H9 (cell line): ENCODE measurements at regions not wholly inside any gene's neighbourhood (a gene's known extent, or its start where the extent isn't known, plus 50 kb on each side); places are given as distances from the start of the nearest gene placed in this dataset.

Source experiments
- DNase-seq: peaks from one replicate; pipeline ENCODE4 v3.0.0-alpha.2; 2017
- H2AFZ ChIP-seq: one replicate; pipeline ENCODE4 v1.6.1; 2013; ENCODE audit warnings: mild to moderate bottlenecking, low read length, control low read depth, moderate library complexity
- H2AK5ac ChIP-seq: 2 replicates; pipeline ENCODE4 v1.6.1; 2013; ENCODE audit warnings: low read length, control low read depth, mixed read lengths; ENCODE audit not compliant: insufficient read length
- H2BK120ac ChIP-seq: one replicate; pipeline ENCODE4 v1.6.1; 2013; ENCODE audit warnings: low read depth, mild to moderate bottlenecking, low read length, control low read depth, inconsistent platforms; ENCODE audit not compliant: poor library complexity, severe bottlenecking
- H2BK12ac ChIP-seq: 2 replicates; pipeline ENCODE4 v1.6.1; 2013; ENCODE audit warnings: low read length, control low read depth, mixed read lengths, low read depth; ENCODE audit not compliant: insufficient read length
- H2BK15ac ChIP-seq: 2 replicates; pipeline ENCODE4 v1.6.1; 2013; ENCODE audit warnings: low read depth, low read length, control low read depth
- H2BK20ac ChIP-seq: one replicate; pipeline ENCODE4 v1.6.1; 2013; ENCODE audit warnings: low read depth, mild to moderate bottlenecking, low read length, control low read depth, inconsistent platforms; ENCODE audit not compliant: poor library complexity, severe bottlenecking
- H2BK5ac ChIP-seq: 2 replicates; pipeline ENCODE4 v1.6.1; 2013; ENCODE audit warnings: low read length, control low read depth, mixed read lengths; ENCODE audit not compliant: insufficient read length
- H3K14ac ChIP-seq: 2 replicates; pipeline ENCODE4 v1.6.1; 2013; ENCODE audit warnings: low read length, control low read depth; ENCODE audit not compliant: insufficient read depth
- H3K18ac ChIP-seq: 2 replicates; pipeline ENCODE4 v1.6.1; 2013; ENCODE audit warnings: low read depth, mild to moderate bottlenecking, mixed read lengths, low read length, control low read depth; ENCODE audit not compliant: insufficient read length
- H3K23ac ChIP-seq: 2 replicates; pipeline ENCODE4 v1.6.1; 2013; ENCODE audit warnings: low read length, control low read depth, mixed read lengths, low read depth; ENCODE audit not compliant: insufficient read length
- H3K23me2 ChIP-seq: 2 replicates; pipeline ENCODE4 v1.6.1; 2013; ENCODE audit warnings: low read depth, mild to moderate bottlenecking, mixed read lengths, low read length, control low read depth; ENCODE audit not compliant: insufficient read length, poor library complexity, severe bottlenecking
- H3K27ac ChIP-seq: 2 replicates; pipeline ENCODE4 v1.5.1; 2013; ENCODE audit warnings: low read length, control low read depth, mixed read lengths, low read depth; ENCODE audit not compliant: insufficient read length
- H3K27me3 ChIP-seq: 2 replicates; pipeline ENCODE4 v1.6.1; 2013; ENCODE audit warnings: low read length, control low read depth, inconsistent platforms; ENCODE audit not compliant: insufficient read depth
- H3K4ac ChIP-seq: 2 replicates; pipeline ENCODE4 v1.6.1; 2013; ENCODE audit warnings: low read depth, mild to moderate bottlenecking, control low read depth, inconsistent platforms, low read length, moderate library complexity
- H3K4me1 ChIP-seq: 2 replicates; pipeline ENCODE4 v1.6.1; 2013; ENCODE audit warnings: low read length, control low read depth, inconsistent platforms; ENCODE audit not compliant: insufficient read depth
- H3K4me2 ChIP-seq: 2 replicates; pipeline ENCODE4 v1.6.1; 2013; ENCODE audit warnings: low read length, control low read depth, mixed read lengths; ENCODE audit not compliant: insufficient read length, insufficient read depth
- H3K56ac ChIP-seq: 2 replicates; pipeline ENCODE4 v1.6.1; 2013; ENCODE audit warnings: low read depth, mild to moderate bottlenecking, mixed read lengths, low read length, control low read depth; ENCODE audit not compliant: insufficient read length
- H3K79me1 ChIP-seq: 2 replicates; pipeline ENCODE4 v1.6.1; 2013; ENCODE audit warnings: low read depth, mild to moderate bottlenecking, moderate library complexity, low read length, control low read depth, inconsistent platforms; ENCODE audit not compliant: insufficient read depth, poor library complexity, severe bottlenecking
- H3K79me2 ChIP-seq: 2 replicates; pipeline ENCODE4 v1.6.1; 2013; ENCODE audit warnings: low read length, control low read depth, inconsistent platforms; ENCODE audit not compliant: insufficient read depth
- H3K9ac ChIP-seq: 2 replicates; pipeline ENCODE4 v1.6.1; 2013; ENCODE audit warnings: low read length, control low read depth, mixed read lengths; ENCODE audit not compliant: insufficient read length; ENCODE audit errors: extremely low read depth
- H3K9me3 ChIP-seq: one replicate; pipeline ENCODE4 v1.6.1; 2013; ENCODE audit warnings: low read depth, low read length, inconsistent platforms; ENCODE audit not compliant: control insufficient read depth
- H3T11ph ChIP-seq: one replicate; pipeline ENCODE4 v1.6.1; 2013; ENCODE audit warnings: mild to moderate bottlenecking, low read length, control low read depth, inconsistent platforms
- H4K20me1 ChIP-seq: one replicate; pipeline ENCODE4 v1.6.1; 2013; ENCODE audit not compliant: control insufficient read depth, insufficient read length, insufficient read depth
- H4K5ac ChIP-seq: 2 replicates; pipeline ENCODE4 v1.6.1; 2013; ENCODE audit warnings: low read depth, mild to moderate bottlenecking, mixed read lengths, low read length, control low read depth; ENCODE audit not compliant: insufficient read length
- H4K8ac ChIP-seq: replicated peaks from 2 replicates; pipeline ENCODE4 v1.6.1; 2013; ENCODE audit warnings: low read length, control low read depth, mixed read lengths, low read depth; ENCODE audit not compliant: insufficient read length
- H4K91ac ChIP-seq: 2 replicates; pipeline ENCODE4 v1.6.1; 2013; ENCODE audit warnings: low read depth, mild to moderate bottlenecking, moderate library complexity, mixed read lengths, low read length, control low read depth; ENCODE audit not compliant: insufficient read length
- H3K27ac Mint-ChIP-seq, 3 experiments: 2 replicates in 2 of 3; 3 replicates in 1 of 3; pipeline ENCODE4 v1.8.0; 2020 to 2021; ENCODE audit warnings: mixed read lengths in 3 of 3, mild to moderate bottlenecking in 1 of 3, moderate library complexity in 1 of 3
- H3K27me3 Mint-ChIP-seq: 2 replicates; pipeline ENCODE4 v1.8.0; 2021; ENCODE audit warnings: low read depth, mild to moderate bottlenecking, moderate library complexity, mixed read lengths
- H3K36me3 Mint-ChIP-seq, 3 experiments: 2 replicates in 2 of 3; 3 replicates in 1 of 3; pipeline ENCODE4 v1.8.0; 2020 to 2021; ENCODE audit warnings: low read depth in 3 of 3, mixed read lengths in 3 of 3; ENCODE audit not compliant: insufficient read depth in 1 of 3
- H3K4me1 Mint-ChIP-seq, 2 experiments: 2 replicates each; pipeline ENCODE4 v1.8.0; 2020; ENCODE audit warnings: mixed read lengths in 2 of 2
- H3K4me3 Mint-ChIP-seq, 2 experiments: 2 replicates in 1 of 2; 3 replicates in 1 of 2; pipeline ENCODE4 v1.8.0; 2020 to 2021; ENCODE audit warnings: mild to moderate bottlenecking in 2 of 2, mixed read lengths in 2 of 2, moderate library complexity in 1 of 2
- H3K9me3 Mint-ChIP-seq, 2 experiments: 2 replicates in 1 of 2; 3 replicates in 1 of 2; pipeline ENCODE4 v1.8.0; 2020; ENCODE audit warnings: mild to moderate bottlenecking in 2 of 2, mixed read lengths in 2 of 2, moderate library complexity in 1 of 2
- CTCF ChIP-seq: fragments of 200-600 bp; sonication (generic); conservative IDR thresholded peaks from 3 replicates; pipeline ENCODE4 v1.8.0; 2021; ENCODE audit warnings: antibody characterized with exemption, mild to moderate bottlenecking
- WGBS: extraction: QIAGEN DNeasy Blood & Tissue Kit; methylation state at CpG from one replicate; pipeline ENCODE4 v1.1.7; 2013; ENCODE audit warnings: missing lambda C conversion rate, low lambda C conversion rate, mixed read lengths; ENCODE audit not compliant: insufficient read length; ENCODE audit errors: extremely low coverage; 5-methylcytosine and 5-hydroxymethylcytosine counted together

GRCh38 chr15:39244776-39245175, 336.1 kb upstream of the THBS1 start:
- no peak overlapping the region for H3K18ac ChIP-seq
- no peak overlapping the region for H2BK20ac ChIP-seq
- no peak overlapping the region for H3K9ac ChIP-seq
- no peaks in the 10 kb centered on the region for H3K9me3 ChIP-seq
- H3K23ac ChIP-seq, result no peak overlapping the region
- H4K5ac ChIP-seq, result no peak overlapping the region
- Mint-ChIP-seq H3K27me3 (no peaks in the 10 kb centered on the region), H3K4me3 (no peak overlapping the region), H3K4me1 (peaks cover 3 to 8% of the 10 kb centered on the region in 2 experiments), H3K9me3 (peaks cover 0 to 2% of the 10 kb centered on the region in 2 experiments; a peak in 1 of 5 replicates), H3K27ac (no peak overlapping the region), H3K36me3 (no peaks in the 10 kb centered on the region)
- no peak overlapping the region for H2AK5ac ChIP-seq
- H3K23me2 ChIP-seq, result no peaks in the 10 kb centered on the region
- no peak overlapping the region for H3K14ac ChIP-seq
- no peaks in the 10 kb centered on the region for H4K20me1 ChIP-seq
- no peak overlapping the region for H2AFZ ChIP-seq
- peaks cover 2% of the 10 kb centered on the region; the same call in 1 of the 2 replicates for H3K4me1 ChIP-seq
- H4K8ac ChIP-seq, result no peak overlapping the region
- H3K4ac ChIP-seq, result no peak overlapping the region
- DNase-seq, result no peak
- no peak overlapping the region for H2BK12ac ChIP-seq
- H3K79me1 ChIP-seq, result no peaks in the 10 kb centered on the region
- no peak overlapping the region for H2BK120ac ChIP-seq
- no CpG with 5 or more reads among the region's 1 CpG for WGBS
- no peak overlapping the region for H3K4me2 ChIP-seq
- no peak overlapping the region for H4K91ac ChIP-seq
- no peaks in the 10 kb centered on the region for H3K79me2 ChIP-seq
- no peak overlapping the region for H3K56ac ChIP-seq
- H2BK15ac ChIP-seq, result no peak overlapping the region
- no peak overlapping the region for H3T11ph ChIP-seq
- TF ChIP-seq CTCF, result no peak
- H3K27me3 ChIP-seq, result no peaks in the 10 kb centered on the region
- H3K27ac ChIP-seq, result no peak overlapping the region
- H2BK5ac ChIP-seq, result no peak overlapping the region
